ENCODE measurements at regions not wholly inside any gene's neighbourhood (a gene's known extent, or its start where the extent isn't known, plus 50 kb on each side); places are given as distances from the start of the nearest gene placed in this dataset.

- DNase-seq (ENCODE audit: low spot score) (no peak), ATAC-seq (ENCODE audit: low FRiP score) (no peak)
- no peak for TF ChIP-seq CTCF (IDR thresholded peaks at IDR 0.05)
These were observed 50.8 kb upstream of the RFC3 start for GRCh38 chr13:33767140-33767539.

All from omental fat pad (tissue), 3 donors.